ENCODE measurements at regions not wholly inside any gene's neighbourhood (a gene's known extent, or its start where the extent isn't known, plus 50 kb on each side); places are given as distances from the start of the nearest gene placed in this dataset.

GRCh38 chr4:138488533-138488932 is 246.4 kb upstream of the SLC7A11 start:
- no peaks in the 10 kb centered on the region for H3K4me1 ChIP-seq
- H3K27me3 ChIP-seq = no peaks in the 10 kb centered on the region
- H3K9me3 ChIP-seq = no peaks in the 10 kb centered on the region
- intact Hi-C loops (cut with DNase I) = no loop called here
- H3K27ac ChIP-seq = no peak overlapping the region
- TF ChIP-seq CTCF (IDR thresholded peaks at IDR 0.05) (no peak), POLR2A (IDR thresholded peaks at IDR 0.05) (no peak)
- DNase-seq (no peak), ATAC-seq (no peak)
- WGBS, 2 donors = 84 to 87% methylated on average over 4 of the region's 4 CpGs
- no peak overlapping the region for H3K4me3 ChIP-seq
- H3K36me3 ChIP-seq (replicated peaks in 1 of 2; ENCODE audit: insufficient read depth in 1 of 2, low read depth in 2 of 2) = no peaks in the 10 kb centered on the region

GRCh38 chr4:138487670-138488069 is 245.5 kb upstream of the SLC7A11 start:
- DNase-seq = no peak
- WGBS, 2 donors = 63 to 67% methylated on average over 4 of the region's 4 CpGs
- intact Hi-C loops (cut with DNase I) = no loop called here
- no peak overlapping the region for H3K27ac ChIP-seq
- no peak overlapping the region for H3K4me3 ChIP-seq
- no peaks in the 10 kb centered on the region for H3K36me3 ChIP-seq (replicated peaks in 1 of 2; ENCODE audit: insufficient read depth in 1 of 2, low read depth in 2 of 2)
- ATAC-seq = no peak
- TF ChIP-seq CTCF (IDR thresholded peaks at IDR 0.05) = no peak
- TF ChIP-seq POLR2A (IDR thresholded peaks at IDR 0.05) = no peak
- no peaks in the 10 kb centered on the region for H3K4me1 ChIP-seq
- no peaks in the 10 kb centered on the region for H3K9me3 ChIP-seq
- no peaks in the 10 kb centered on the region for H3K27me3 ChIP-seq

- DNase-seq = no peak
- Histone ChIP-seq H3K4me1 (no peaks in the 10 kb centered on the region), H3K4me3 (no peak overlapping the region), H3K27ac (no peak overlapping the region), H3K9me3 (no peaks in the 10 kb centered on the region), H3K27me3 (no peaks in the 10 kb centered on the region), H3K36me3 (replicated peaks in 1 of 2; ENCODE audit: insufficient read depth in 1 of 2, low read depth in 2 of 2) (no peaks in the 10 kb centered on the region)
- TF ChIP-seq CTCF (IDR thresholded peaks at IDR 0.05) = no peak
- no peak for TF ChIP-seq POLR2A (IDR thresholded peaks at IDR 0.05)
- WGBS, 2 donors = 70 to 81% methylated on average over 2 of the region's 2 CpGs
- no peak for ATAC-seq
- intact Hi-C loops (cut with DNase I) = no loop called here
Measured at GRCh38 chr4:138487230-138487629, 245.1 kb upstream of the SLC7A11 start.

GRCh38 chr4:138485498-138485897 is 243.3 kb upstream of the SLC7A11 start:
- DNase-seq (no peak), ATAC-seq (no peak)
- H3K36me3 ChIP-seq (replicated peaks in 1 of 2; ENCODE audit: insufficient read depth in 1 of 2, low read depth in 2 of 2) = no peaks in the 10 kb centered on the region
- intact Hi-C loops (cut with DNase I) = no loop called here
- no peak overlapping the region for H3K4me3 ChIP-seq
- H3K4me1 ChIP-seq = no peaks in the 10 kb centered on the region
- 86 to 88% methylated on average over 3 of the region's 3 CpGs for WGBS, 2 donors
- TF ChIP-seq CTCF (IDR thresholded peaks at IDR 0.05) (no peak), POLR2A (IDR thresholded peaks at IDR 0.05) (no peak)
- H3K27me3 ChIP-seq = no peaks in the 10 kb centered on the region
- H3K27ac ChIP-seq = no peak overlapping the region
- no peaks in the 10 kb centered on the region for H3K9me3 ChIP-seq

GRCh38 chr4:138475116-138475515 is 233.0 kb upstream of the SLC7A11 start:
- TF ChIP-seq CTCF (IDR thresholded peaks at IDR 0.05) = no peak
- TF ChIP-seq POLR2A (IDR thresholded peaks at IDR 0.05) = no peak
- no peaks in the 10 kb centered on the region for H3K9me3 ChIP-seq
- WGBS, 2 donors = 79 to 85% methylated on average over 1 of the region's 1 CpG
- DNase-seq (no peak), ATAC-seq (no peak)
- H3K4me3 ChIP-seq = no peak overlapping the region
- intact Hi-C loops (cut with DNase I) = no loop called here
- no peak overlapping the region for H3K27ac ChIP-seq
- H3K27me3 ChIP-seq = no peaks in the 10 kb centered on the region
- no peaks in the 10 kb centered on the region for H3K4me1 ChIP-seq
- no peaks in the 10 kb centered on the region for H3K36me3 ChIP-seq (replicated peaks in 1 of 2; ENCODE audit: insufficient read depth in 1 of 2, low read depth in 2 of 2)
